ENCODE measurements at regions not wholly inside any gene's neighbourhood (a gene's known extent, or its start where the extent isn't known, plus 50 kb on each side); places are given as distances from the start of the nearest gene placed in this dataset.

DNA sequence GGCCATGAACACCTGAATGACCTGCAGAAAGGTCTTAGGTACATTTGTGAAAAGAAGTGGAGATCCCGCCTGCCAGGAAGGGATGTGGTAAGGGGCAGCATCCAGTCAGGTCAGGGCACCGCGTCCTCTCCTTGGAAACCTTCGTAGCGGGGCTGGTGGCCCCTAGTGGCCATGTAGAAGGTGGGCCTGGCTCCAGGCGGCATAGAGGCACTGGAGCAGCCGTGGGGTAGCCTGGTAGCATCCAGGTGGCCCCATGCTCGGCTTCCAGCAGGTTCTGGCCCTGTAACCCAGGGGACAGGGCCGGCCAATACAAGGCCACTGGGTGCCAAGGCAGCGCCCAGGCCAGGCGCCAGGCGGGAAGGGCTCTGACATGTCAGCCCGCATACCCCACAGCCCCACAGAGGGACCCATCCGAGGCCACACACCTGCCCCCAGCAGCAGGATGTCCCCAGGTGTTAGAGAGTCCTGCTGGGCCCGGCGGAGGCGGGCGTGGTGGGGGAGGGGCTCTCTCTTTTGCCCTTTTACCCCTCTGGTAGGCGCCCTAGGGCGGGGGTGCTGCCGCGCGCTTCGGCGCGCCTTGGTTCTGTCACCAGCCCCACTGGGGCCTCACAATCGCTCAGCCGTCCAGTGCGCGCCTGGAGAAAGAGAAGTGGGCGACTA is 58.3 kb upstream of the SPATA31E1 start:
- no peak for DNase-seq

DNA sequence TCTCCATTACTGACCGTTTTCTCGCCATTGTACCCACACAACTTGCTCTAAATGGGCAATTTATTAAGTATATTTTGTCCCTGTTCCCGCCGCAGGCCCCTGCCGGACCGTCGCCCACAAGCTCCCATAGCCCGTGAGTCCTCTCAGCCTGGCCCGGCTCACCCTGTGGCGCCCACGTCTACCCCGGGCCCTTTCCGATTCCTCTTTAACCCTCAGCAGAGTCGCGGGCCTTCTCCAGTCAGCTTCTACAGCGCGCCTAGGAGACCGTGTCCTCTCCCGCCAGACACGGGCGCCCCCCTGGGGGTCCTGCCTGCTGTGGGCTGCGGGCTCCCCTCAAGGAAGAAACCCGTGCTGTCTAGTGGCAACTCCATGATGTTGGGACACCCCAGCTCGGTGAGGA is 57.8 kb upstream of the SPATA31E1 start:
- no peak for DNase-seq

DNA sequence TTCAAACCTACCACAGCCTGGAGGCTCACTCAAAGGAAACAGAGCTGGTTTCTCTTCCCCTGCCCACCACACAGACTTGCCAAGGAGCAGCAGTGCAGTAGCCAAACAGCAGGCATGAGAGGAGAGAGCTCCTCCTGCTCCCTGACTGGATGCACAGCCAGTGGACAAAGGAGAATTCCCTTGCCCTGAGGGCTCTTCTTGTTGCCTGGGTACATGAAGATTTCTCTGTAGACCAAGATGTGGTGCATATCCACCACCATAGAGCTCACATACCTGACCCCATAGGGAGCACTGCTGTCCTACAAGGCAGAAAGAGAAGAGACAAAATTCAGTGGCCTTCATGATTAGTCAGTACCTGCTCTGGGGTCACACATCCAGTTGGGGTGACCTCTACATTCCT is 56.3 kb upstream of the SPATA31E1 start:
- DNase-seq: no peak

DNA sequence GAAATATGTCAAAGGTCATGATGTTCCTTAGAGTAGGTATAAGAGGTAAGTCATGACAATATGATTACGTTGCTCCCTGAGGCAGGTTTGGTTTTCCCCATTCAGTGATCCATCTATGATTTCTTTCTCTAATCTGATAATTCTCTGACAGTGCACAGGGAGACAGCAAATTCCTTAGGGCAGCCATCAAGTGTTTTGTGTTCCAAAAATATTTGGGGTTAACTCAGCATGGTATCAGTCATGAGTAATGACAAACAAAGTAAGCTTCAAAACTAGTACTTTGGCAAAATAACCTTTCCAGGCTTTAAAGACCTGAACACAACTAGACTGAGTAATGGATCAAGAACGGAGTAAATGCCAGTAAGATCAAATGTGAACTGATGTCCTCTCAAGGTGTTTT is 55.3 kb upstream of the SPATA31E1 start:
- DNase-seq: no peak

DNA sequence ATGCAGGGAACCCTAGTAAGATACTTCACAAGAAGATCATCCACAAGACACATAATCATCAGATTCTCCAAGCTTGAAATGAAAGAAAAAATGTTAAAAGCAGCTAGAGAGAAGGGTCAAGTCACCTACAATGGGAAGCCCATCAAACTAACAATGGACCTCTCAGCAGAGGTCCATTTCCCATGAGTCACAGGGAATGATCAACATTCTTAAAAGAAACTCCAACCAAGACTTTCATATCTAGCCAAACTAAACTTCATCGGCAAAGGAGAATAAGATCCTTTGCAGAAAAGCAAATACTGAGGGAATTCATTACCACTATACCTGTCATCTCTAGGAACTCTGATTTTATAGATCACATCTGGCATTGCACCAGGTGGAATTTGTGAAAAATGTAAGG is 52.9 kb upstream of the SPATA31E1 start:
- no peak for DNase-seq

DNA sequence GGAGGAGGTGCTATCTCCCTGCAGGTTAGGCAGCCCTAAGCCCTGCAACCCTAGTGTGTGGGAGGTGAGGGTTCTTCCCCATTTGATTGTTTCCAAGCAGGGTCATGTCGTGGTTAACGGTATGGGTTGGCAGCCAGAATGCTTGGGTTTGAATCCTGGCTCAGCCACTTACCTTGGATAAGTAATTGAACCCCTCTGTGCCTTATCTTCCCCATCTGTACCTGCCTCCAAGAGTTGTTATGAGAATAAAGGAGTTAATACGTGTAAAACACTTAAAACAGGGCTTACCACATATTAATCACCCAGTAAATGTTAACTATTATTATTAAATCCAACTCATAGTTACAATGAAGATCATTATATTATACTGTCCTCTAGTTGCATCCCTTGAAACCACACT is 52.2 kb upstream of the SPATA31E1 start:
- DNase-seq: no peak

DNA sequence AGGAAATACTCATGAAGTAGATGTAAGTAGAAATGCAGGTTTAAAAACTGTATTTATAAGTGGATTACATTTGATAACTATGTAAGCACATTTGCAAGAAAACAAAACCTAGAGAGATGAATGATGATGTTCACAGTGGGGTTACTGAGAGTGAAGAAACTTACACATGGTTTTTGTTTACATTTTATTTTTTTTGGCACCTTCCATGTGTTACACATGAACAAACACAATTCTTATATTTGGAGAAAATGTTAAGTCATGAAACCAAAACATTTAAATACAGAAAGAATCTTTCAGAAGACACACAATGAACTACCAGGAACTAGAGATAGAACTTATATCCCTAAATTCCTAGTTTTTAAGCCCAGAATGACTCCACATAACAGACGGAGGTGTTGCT is 51.5 kb upstream of the SPATA31E1 start:
- DNase-seq: no peak
